ENCODE measurements at regions not wholly inside any gene's neighbourhood (a gene's known extent, or its start where the extent isn't known, plus 50 kb on each side); places are given as distances from the start of the nearest gene placed in this dataset.

DNA sequence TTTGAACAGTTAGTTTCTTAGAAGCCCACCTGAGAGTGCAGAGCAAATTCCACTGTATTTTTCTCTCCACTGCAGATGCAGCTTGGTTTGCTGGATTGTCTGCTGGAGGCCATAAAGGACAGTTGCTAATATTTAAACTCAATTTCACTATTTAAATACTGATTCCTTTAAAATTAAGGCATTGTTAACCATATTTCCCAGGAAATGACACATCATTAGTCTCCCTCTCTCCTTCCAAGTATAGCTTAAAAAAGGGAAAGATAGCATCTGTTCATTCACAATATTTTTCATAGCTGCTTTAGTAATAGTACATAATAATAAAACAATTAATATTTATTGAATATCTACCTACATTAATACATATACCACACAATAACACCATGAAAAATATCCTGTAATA lies 252.9 kb downstream of the HGF start:
- Histone ChIP-seq H3K4ac (replicated peaks; ENCODE audit: insufficient read length, low read depth, low read length) (no peak overlapping the region), H3K14ac (ENCODE audit: insufficient read length) (no peak overlapping the region), H2AK5ac (ENCODE audit: low read depth, low read length) (no peak overlapping the region), H3K18ac (ENCODE audit: extremely low read depth, low read length) (no peak overlapping the region), H2BK12ac (ENCODE audit: low read depth, low read length) (no peak overlapping the region), H2AFZ (ENCODE audit: low read length) (no peak overlapping the region), H2BK120ac (replicated peaks; ENCODE audit: low read depth, low read length) (no peak overlapping the region), H3K23me2 (ENCODE audit: low read depth, low read length) (no peaks in the 10 kb centered on the region), H4K20me1 (replicated peaks in 1 of 2; ENCODE audit: control insufficient read depth in 1 of 2, insufficient read depth in 2 of 2, low read length in 2 of 2) (no peaks in the 10 kb centered on the region), H4K5ac (ENCODE audit: insufficient read length, low read depth, low read length) (no peak overlapping the region), H3K9me3 (ENCODE audit: insufficient read depth in 2 of 2, low read depth in 1 of 2, low read length in 1 of 2) (no peaks in the 10 kb centered on the region), H3K4me2 (ENCODE audit: insufficient read depth in 1 of 2, low read depth in 2 of 2, low read length in 2 of 2) (no peak overlapping the region), H3K27ac (ENCODE audit: low read depth, low read length) (no peak overlapping the region), H4K91ac (replicated peaks; ENCODE audit: insufficient read length, low read length) (no peak overlapping the region), H3K9ac (replicated peaks in 1 of 4; ENCODE audit: extremely low read depth in 1 of 4, low read depth in 3 of 4, low read length in 3 of 4) (no peak overlapping the region), H3K79me2 (ENCODE audit: control insufficient read depth in 1 of 2, insufficient read depth in 2 of 2, low read length in 2 of 2) (no peaks in the 10 kb centered on the region), H4K8ac (ENCODE audit: extremely low read depth, insufficient read depth, low read length) (no peak overlapping the region), H3K4me3 (ENCODE audit: extremely low read depth in 1 of 4, insufficient read depth in 2 of 4, low read depth in 3 of 4, low read length in 4 of 4) (no peak overlapping the region), H3K36me3 (ENCODE audit: control insufficient read depth in 2 of 4, insufficient read depth in 4 of 4, low read length in 3 of 4) (no peaks in the 10 kb centered on the region), H3K79me1 (ENCODE audit: low read depth, low read length) (no peaks in the 10 kb centered on the region), H3K27me3 (replicated peaks in 1 of 4; ENCODE audit: control insufficient read depth in 3 of 4, extremely low read depth in 1 of 4, insufficient read depth in 3 of 4, low read length in 3 of 4) (no peaks in the 10 kb centered on the region), H3K23ac (ENCODE audit: insufficient read length) (no peak overlapping the region), H3K4me1 (replicated peaks in 1 of 4; ENCODE audit: control insufficient read depth in 3 of 4, insufficient read depth in 4 of 4, low read length in 3 of 4) (no peaks in the 10 kb centered on the region), H3K56ac (replicated peaks; ENCODE audit: insufficient read length, low read depth, low read length) (no peak overlapping the region), H2BK15ac (ENCODE audit: low read length) (no peak overlapping the region), H2BK20ac (ENCODE audit: low read length) (no peak overlapping the region), H2BK5ac (ENCODE audit: low read depth, low read length) (no peak overlapping the region)
- ChIA-PET POLR2A (ENCODE audit: partially characterized antibody) (no interaction called here), CTCF (ENCODE audit: partially characterized antibody) (interaction anchor here (1.1 kb wide), 1 partner anchor 17 kb away, joined by 4 read pairs; no protein-coding TSS in a partner anchor)
- FAIRE-seq, result no peak
- DNase-seq (ENCODE audit: low read depth in 1 of 2, low spot score in 2 of 2), result no peak
- no peak for TF ChIP-seq PHF8 (conservative IDR thresholded peaks at IDR 0.05; ENCODE audit: low read depth, low read length)
- TF ChIP-seq, protein P1, sequence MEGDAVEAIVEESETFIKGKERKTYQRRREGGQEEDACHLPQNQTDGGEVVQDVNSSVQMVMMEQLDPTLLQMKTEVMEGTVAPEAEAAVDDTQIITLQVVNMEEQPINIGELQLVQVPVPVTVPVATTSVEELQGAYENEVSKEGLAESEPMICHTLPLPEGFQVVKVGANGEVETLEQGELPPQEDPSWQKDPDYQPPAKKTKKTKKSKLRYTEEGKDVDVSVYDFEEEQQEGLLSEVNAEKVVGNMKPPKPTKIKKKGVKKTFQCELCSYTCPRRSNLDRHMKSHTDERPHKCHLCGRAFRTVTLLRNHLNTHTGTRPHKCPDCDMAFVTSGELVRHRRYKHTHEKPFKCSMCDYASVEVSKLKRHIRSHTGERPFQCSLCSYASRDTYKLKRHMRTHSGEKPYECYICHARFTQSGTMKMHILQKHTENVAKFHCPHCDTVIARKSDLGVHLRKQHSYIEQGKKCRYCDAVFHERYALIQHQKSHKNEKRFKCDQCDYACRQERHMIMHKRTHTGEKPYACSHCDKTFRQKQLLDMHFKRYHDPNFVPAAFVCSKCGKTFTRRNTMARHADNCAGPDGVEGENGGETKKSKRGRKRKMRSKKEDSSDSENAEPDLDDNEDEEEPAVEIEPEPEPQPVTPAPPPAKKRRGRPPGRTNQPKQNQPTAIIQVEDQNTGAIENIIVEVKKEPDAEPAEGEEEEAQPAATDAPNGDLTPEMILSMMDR (IDR thresholded peaks at IDR 0.05; ENCODE audit: control extremely low read depth in 1 of 3, insufficient read depth in 1 of 3, low read depth in 1 of 3, low read length in 3 of 3), result no peak
- no peak for TF ChIP-seq EP300 (IDR thresholded peaks at IDR 0.05; ENCODE audit: borderline replicate concordance in 1 of 2, low read depth in 2 of 2, low read length in 2 of 2)
- TF ChIP-seq MAX (IDR thresholded peaks at IDR 0.05), result no peak
- TF ChIP-seq GTF2F1 (IDR thresholded peaks at IDR 0.05; ENCODE audit: borderline replicate concordance, low read depth, low read length), result no peak
- TF ChIP-seq EGR1 (IDR thresholded peaks at IDR 0.05; ENCODE audit: borderline replicate concordance, low read depth, low read length), result no peak
- TF ChIP-seq BACH1 (IDR thresholded peaks at IDR 0.05; ENCODE audit: low read length), result no peak
- TF ChIP-seq CTBP2 (IDR thresholded peaks at IDR 0.05; ENCODE audit: borderline replicate concordance, insufficient read depth, insufficient read length, low read length), result no peak
- no peak for TF ChIP-seq SIRT6 (IDR thresholded peaks at IDR 0.05; ENCODE audit: low read length)
- TF ChIP-seq KDM1A (IDR thresholded peaks at IDR 0.05; ENCODE audit: borderline replicate concordance, low read length), result no peak
- TF ChIP-seq JUN (IDR thresholded peaks at IDR 0.05; ENCODE audit: low read depth, low read length), result no peak
